HG03039 (cell line): ENCODE measurements at regions not wholly inside any gene's neighbourhood (a gene's known extent, or its start where the extent isn't known, plus 50 kb on each side); places are given as distances from the start of the nearest gene placed in this dataset.
"Not testable (repeated sequence)": the region's sequence is repeated elsewhere in the genome, so short reads cannot be mapped to it uniquely, and the experiment has no call there.

ENCODE experiments used
- ATAC-seq: cut with Tn5 transposase; IDR thresholded peaks from one replicate; pipeline ENCODE4 v1.9.1; 2021; ENCODE audit warnings: mild to moderate bottlenecking, moderate library complexity; ENCODE audit not compliant: unreplicated experiment

DNA sequence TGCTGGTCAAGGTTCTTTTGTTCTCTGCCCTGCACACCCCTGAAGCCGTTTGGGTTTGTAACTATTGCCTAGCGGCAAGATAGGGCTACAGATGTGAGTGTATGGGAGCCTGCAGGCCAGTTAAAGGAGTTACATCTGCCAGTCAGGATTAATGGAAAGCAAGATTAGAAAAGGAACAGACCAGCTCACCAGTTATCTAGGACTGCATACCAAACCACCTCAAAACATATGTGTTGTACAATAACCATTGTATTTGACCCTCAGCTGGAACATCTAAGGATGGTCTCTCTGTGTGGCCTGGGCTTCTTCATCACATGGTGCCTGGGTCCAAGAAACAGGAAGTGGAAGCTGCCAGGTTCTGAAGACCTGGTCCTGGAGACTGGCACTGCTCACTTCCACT lies 52.5 kb upstream of the FBXO28 start:
- ATAC-seq, result no peak

- ATAC-seq, result no peak
Observed at GRCh38 chr1:224059897-224060427, 53.9 kb upstream of the FBXO28 start.

- no peak for ATAC-seq
Observed at GRCh38 chr1:224058303-224058702, 55.6 kb upstream of the FBXO28 start.

- no peak for ATAC-seq
Observed at GRCh38 chr1:224057461-224058199, 56.3 kb upstream of the FBXO28 start.

DNA sequence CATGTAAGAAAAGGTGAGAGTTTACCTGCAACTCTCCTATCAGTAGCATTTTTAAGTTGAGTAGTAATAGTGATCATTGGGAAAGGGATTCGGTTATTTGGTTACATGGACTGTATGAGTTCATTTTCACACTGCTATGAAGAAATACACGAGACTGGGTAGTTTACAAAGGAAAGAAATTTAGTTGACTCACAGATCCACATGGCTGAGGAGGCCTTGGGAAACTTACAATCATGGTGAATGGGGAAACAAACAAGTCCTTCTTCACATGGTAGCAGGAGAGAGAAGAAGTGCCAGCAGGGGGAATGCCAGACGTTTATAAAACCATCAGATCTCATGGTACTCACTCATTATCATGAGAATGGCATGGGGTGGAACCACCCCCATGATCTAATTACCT lies 59.3 kb upstream of the FBXO28 start:
- no peak for ATAC-seq

GRCh38 chr1:224054012-224054411 lies 59.9 kb upstream of the FBXO28 start:
- no peak for ATAC-seq

DNA sequence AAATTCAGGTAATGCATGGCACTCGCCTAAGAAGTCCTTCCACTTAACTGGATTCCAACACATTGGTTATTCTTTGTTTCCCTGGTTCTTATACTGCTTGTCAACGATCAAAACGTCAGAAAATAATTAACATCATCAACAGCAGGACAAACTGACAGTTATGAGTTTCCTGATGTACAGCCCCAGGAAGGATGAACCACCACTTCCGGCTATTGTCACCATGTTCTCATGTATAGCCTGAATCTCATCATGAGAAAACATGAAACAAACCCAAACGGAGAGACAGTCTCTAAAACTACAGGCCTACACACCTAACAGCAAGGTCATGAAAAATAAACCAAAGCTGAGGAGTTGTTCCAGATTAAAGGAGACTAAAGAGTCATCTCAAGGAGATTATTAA lies 60.5 kb upstream of the FBXO28 start:
- no peak for ATAC-seq

- ATAC-seq, result no peak
Observed at GRCh38 chr1:224052772-224053171, 61.1 kb upstream of the FBXO28 start.

GRCh38 chr1:224051782-224052181 lies 62.1 kb upstream of the FBXO28 start:
- not testable (repeated sequence) for ATAC-seq

- ATAC-seq, result no peak
Observed at GRCh38 chr1:224051086-224051406, 62.9 kb upstream of the FBXO28 start.

GRCh38 chr1:224047538-224047937 lies 66.4 kb upstream of the FBXO28 start:
- ATAC-seq, result no peak

GRCh38 chr1:224045556-224045955 lies 68.4 kb upstream of the FBXO28 start:
- ATAC-seq, result no peak

DNA sequence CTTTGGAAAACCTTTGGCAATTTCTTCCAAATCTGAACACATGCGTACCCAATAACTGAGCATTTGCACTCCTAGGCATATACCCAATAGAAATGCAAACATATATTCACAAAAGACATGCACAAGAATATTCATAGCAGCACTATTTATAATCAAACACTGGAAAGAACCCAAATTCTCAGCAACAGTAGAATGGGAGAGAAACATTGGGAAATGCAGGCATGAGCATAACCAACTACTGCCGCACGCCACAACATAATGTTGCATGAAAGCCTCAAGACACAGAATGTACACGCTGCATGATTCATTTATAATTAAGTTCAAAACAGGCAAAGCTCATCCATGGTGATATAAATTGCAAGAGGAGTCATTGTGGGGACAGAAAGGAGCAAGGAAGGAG lies 69.5 kb upstream of the FBXO28 start:
- no peak for ATAC-seq

DNA sequence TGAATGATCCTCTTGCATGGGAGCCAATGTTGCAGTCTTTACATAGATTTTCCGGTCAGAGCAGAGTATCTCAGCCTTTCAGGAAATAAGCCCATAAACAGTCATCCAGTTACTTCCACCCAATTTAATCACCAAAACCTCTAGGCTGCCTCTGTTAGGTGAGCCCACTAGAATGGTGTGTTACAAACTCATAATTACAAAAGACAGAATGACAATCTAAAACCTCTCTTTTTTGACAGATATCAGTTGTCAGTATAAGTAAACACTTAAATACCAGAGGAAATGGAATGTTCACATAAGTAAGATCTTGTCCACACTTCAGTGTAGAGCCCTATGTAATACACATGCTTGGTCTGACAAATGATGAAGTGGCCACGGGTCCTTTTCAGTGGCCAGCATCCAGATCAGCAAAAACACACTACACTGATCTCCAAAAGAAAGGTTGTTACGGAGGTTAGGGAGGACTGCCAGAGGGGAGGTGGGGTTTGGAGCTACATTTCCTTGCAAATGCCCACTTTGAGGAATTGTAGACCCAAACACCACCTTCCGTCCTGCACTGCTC lies 71.3 kb upstream of the FBXO28 start:
- ATAC-seq, result no peak

GRCh38 chr1:224041032-224041431 lies 72.9 kb upstream of the FBXO28 start:
- no peak for ATAC-seq

DNA sequence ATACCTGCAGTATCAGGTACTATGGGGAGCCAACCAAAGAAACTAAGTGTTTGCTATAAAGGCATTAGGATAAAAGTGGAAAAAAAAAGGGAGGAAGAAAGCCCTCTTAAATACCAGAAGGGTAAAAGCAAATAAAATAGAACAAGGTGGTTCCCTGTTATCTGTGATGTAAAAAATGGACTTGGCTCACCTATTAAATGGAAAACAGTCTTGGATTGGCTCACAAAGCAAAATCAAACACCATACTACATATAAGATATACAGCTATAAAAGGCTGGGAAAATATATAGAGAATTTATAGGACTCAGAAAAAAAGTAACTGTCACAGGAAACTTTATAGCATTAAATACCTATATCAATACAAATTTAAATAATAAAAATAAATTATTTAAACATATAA lies 73.5 kb upstream of the FBXO28 start:
- ATAC-seq, result not testable (repeated sequence)

DNA sequence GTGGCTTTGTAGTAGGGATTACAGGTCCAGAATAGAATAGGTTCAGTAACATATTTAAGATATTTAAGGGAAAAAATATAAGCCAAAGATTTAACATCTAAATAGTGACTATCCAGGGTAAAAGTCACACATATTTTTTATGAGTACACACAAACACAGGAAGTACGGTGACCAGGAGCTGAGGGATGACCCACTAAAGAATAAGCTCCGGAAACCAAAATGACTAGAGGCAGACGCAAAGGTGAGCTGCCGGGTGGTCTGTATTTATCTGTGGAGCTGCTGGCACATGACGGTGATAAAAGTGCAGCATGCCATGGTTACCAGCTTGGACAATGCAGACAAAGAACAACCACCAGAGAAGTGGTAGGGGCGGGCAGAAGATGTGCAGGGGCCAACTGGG lies 73.9 kb upstream of the FBXO28 start:
- not testable (repeated sequence) for ATAC-seq

DNA sequence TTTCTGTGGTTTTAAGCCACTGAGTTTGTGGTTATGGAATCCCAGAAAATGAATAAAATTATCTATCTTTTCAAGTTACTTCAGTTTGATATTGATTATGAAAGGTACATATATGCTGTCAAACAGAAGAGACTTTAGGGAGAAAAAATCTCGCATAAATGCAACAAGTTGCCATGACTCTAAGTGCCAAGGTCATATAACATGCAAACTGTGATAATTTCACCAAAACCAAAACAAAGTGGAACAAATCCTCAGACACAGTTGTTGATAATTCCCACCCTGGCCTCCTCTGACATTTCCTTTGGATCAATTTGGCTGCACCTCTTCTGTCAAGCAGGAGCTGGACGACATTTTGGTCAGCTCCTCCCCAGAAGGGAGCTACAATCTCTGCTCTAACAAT lies 75.1 kb upstream of the FBXO28 start:
- ATAC-seq, result not testable (repeated sequence)

DNA sequence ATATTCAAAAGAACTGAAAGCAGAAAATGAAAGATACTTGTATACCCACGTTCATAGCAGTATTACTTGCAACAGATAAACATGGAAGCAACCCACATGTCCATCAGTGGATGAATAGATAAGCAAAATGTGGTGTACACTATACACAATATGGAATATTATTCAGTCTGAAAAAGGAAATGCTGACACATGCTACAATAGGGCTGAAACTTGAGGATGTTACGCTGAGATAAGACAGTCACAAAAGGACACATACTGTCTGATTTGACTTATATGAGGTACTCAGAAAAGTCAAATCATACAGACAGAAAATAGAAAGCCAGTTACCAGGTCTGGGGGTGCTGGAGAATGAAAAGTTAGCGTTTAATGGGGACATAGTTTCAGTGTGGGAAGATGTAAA lies 76.5 kb upstream of the FBXO28 start:
- not testable (repeated sequence) for ATAC-seq

- ATAC-seq, result not testable (repeated sequence)
Observed at GRCh38 chr1:224032608-224033276, 81.2 kb upstream of the FBXO28 start.

DNA sequence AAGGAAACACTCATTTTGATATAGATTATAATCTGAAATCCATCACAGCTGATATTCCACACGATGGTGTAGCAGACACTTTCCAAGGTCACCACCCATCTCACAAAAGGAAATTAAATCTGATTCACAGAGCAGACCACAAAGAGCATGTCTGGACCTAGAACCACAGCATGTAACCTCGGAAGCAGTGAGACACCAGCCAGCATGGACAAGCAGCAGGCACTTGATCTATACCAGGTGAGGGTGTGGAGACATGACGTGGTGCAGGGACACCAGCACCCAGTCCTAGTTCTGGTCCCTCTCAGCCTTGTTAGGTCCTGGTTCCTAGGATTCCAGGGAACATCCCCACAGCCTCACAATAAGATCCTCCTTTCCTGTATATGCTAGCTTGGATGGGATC lies 81.9 kb upstream of the FBXO28 start:
- not testable (repeated sequence) for ATAC-seq

DNA sequence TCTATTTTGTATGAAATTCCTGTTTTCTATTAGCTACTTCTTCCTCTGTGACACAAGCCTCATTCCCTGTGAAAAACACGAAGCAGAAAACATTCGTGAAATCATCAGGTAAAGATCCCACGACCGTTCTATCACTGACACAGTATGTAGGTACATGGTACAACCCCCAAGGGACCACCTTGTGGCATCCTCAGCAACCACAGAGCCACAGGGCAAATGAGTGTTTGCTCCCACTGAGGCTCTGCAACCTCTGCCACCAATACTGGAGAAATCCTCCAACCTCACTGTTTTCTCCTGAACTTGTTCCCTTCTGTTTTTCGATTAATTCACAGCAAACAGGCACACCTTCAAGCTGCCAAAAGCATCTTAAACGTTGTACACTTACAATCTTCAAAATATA lies 83.7 kb upstream of the FBXO28 start:
- ATAC-seq, result not testable (repeated sequence)
